A673 (cell line): ENCODE measurements at regions not wholly inside any gene's neighbourhood (a gene's known extent, or its start where the extent isn't known, plus 50 kb on each side); places are given as distances from the start of the nearest gene placed in this dataset.

Experiments
- BruUV-seq: library from RNA; stranded (reverse); fragments of 400-500 nt; replicated peaks from 2 replicates; lab custom pipeline; 2021; lab: Mats Ljungman, UMichigan
- CTCF ChIA-PET: fragments of 300-600 bp; sonication (Branson Sonifier 250); formaldehyde crosslinking; loops from one replicate; lab custom pipeline; 2022; ENCODE audit warnings: antibody characterized with exemption; lab: Charles Lee
- POLR2A ChIA-PET: fragments of 300-600 bp; sonication (Branson Sonifier 250); formaldehyde crosslinking; loops from one replicate; lab custom pipeline; 2022; ENCODE audit warnings: antibody characterized with exemption; ENCODE audit not compliant: low non-redundant PET; lab: Charles Lee
- DNase-seq: peaks from one replicate; pipeline ENCODE4 v3.0.0-alpha.2; 2015; ENCODE audit warnings: low spot score
- H3K27ac ChIP-seq: fragments of 200-600 bp; sonication (generic); 2 replicates; pipeline ENCODE4 v1.5.1; 2016; ENCODE audit warnings: mixed run types, low read depth, mild to moderate bottlenecking, mixed read lengths, antibody characterized with exemption, low read length; ENCODE audit not compliant: poor library complexity, severe bottlenecking
- H3K27me3 ChIP-seq: fragments of 200-600 bp; sonication (generic); replicated peaks from 2 replicates; pipeline ENCODE4 v1.6.1; 2017; ENCODE audit warnings: mixed run types, low read depth, mild to moderate bottlenecking, mixed read lengths, antibody characterized with exemption, low read length; ENCODE audit not compliant: insufficient read depth, poor library complexity
- H3K36me3 ChIP-seq: fragments of 200-600 bp; sonication (generic); 2 replicates; pipeline ENCODE4 v1.6.1; 2016; ENCODE audit warnings: mixed run types, mild to moderate bottlenecking, mixed read lengths, antibody characterized with exemption, low read length; ENCODE audit not compliant: insufficient read depth, poor library complexity, severe bottlenecking
- H3K4me1 ChIP-seq: fragments of 200-600 bp; sonication (generic); 2 replicates; pipeline ENCODE4 v1.6.1; 2017; ENCODE audit warnings: mixed run types, mild to moderate bottlenecking, mixed read lengths, antibody characterized with exemption, low read length; ENCODE audit not compliant: insufficient read depth, poor library complexity, severe bottlenecking
- H3K4me3 ChIP-seq: fragments of 200-600 bp; sonication (generic); 2 replicates; pipeline ENCODE4 v1.5.1; 2016; ENCODE audit warnings: low read depth, mixed run types, mild to moderate bottlenecking, mixed read lengths, low read length; ENCODE audit not compliant: poor library complexity, severe bottlenecking
- H3K9me3 ChIP-seq: fragments of 200-600 bp; sonication (generic); 2 replicates; pipeline ENCODE4 v1.6.1; 2016; ENCODE audit warnings: mixed run types, low read depth, mild to moderate bottlenecking, mixed read lengths, antibody characterized with exemption, low read length; ENCODE audit not compliant: poor library complexity, severe bottlenecking
- CTCF ChIP-seq: fragments of 300-800, 200-600 bp; sonication (generic); conservative IDR thresholded peaks from 2 replicates; pipeline ENCODE4 v1.5.1; 2017; ENCODE audit warnings: low read depth, mild to moderate bottlenecking, antibody characterized with exemption, low read length, moderate library complexity, mixed read lengths
- EZH2 ChIP-seq: fragments of 200-600 bp; sonication (generic); IDR thresholded peaks from 2 replicates; pipeline ENCODE4 v1.6.1; 2017; ENCODE audit warnings: borderline replicate concordance, low read depth, mild to moderate bottlenecking, mixed read lengths, antibody characterized with exemption, low read length; ENCODE audit not compliant: poor library complexity, severe bottlenecking
- intact Hi-C: fragments of 100-400 bp; cut with micrococcal nuclease; formaldehyde crosslinking; loops from one replicate; pipeline ENCODE4 v1.10.0; 2022; ENCODE audit not compliant: unreplicated experiment

DNA sequence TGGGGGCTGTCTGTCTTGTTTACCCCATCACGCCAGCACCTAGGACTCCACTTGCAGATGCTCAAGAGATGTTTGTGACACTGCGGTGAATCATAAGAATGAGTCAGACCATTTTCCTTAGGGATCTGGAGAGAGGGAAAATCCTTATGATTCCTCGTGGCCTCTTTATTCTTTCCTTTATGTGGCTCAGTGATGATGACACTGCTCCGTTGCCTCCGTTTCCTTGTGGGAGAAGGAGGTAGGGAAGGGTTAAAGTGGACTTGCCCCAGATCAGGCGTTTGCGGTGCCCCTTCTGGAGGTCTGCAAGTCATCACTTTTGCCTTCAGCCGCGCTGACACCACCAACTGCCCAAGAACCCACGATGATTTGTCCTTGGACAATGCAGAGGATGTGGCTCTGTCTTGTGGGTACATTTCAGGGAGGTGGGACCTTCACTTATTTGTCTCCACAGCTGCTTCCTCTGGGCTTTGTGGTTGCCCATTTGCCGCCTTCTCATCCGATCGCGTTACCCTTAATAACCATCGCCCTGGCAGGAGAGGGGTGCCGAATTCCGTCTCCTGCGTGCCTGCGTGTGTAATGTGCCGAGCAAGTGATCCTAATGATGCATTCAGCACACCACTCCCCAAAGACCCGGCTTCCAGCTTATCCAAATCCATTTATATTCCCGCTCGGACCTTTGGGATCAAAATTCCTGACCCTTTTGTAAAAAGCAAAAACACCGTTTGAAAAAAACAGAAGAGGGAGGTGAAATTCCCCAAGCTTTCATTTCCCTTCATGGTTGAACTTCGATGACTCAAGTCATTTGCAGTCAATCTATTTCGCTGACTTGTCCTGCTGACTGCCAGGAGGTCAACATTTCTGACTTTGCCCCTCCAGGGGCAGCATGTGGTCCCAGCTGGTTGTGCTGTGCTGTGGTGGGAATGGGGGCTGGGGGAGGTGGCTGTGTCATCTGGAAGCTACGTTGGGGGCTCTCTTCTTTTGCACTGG is 87.2 kb upstream of the IRX3 start:
- intact Hi-C loops: no loop called here
- BruUV-seq: no TSS peak
- no peak overlapping the region for H3K4me3 ChIP-seq

GRCh38 chr16:54370278-54371040 is 83.9 kb upstream of the IRX3 start:
- TF ChIP-seq CTCF: no peak
- TF ChIP-seq EZH2: no peak
- intact Hi-C loops: no loop called here
- Histone ChIP-seq H3K9me3 (no peaks in the 10 kb centered on the region), H3K4me1 (no peaks in the 10 kb centered on the region), H3K36me3 (no peaks in the 10 kb centered on the region), H3K4me3 (no peak overlapping the region), H3K27me3 (no peaks in the 10 kb centered on the region), H3K27ac (no peak overlapping the region)
- no TSS peak for BruUV-seq
- CTCF ChIA-PET: no interaction called here
- POLR2A ChIA-PET: no interaction called here
- DNase-seq: no peak

More for the DNA sequence above, 87.2 kb upstream of the IRX3 start:
- Histone ChIP-seq H3K9me3 (no peaks in the 10 kb centered on the region), H3K4me1 (no peaks in the 10 kb centered on the region), H3K27me3 (no peaks in the 10 kb centered on the region), H3K27ac (no peak overlapping the region), H3K36me3 (no peaks in the 10 kb centered on the region)
- peak; percentile 11 for DNase-seq
- TF ChIP-seq CTCF (no peak), EZH2 (no peak)
- CTCF ChIA-PET: no interaction called here
- POLR2A ChIA-PET: no interaction called here

- no peak overlapping the region for H3K4me3 ChIP-seq
- POLR2A ChIA-PET: no interaction called here
- CTCF ChIA-PET: no interaction called here
- no peaks in the 10 kb centered on the region for H3K9me3 ChIP-seq
- H3K27ac ChIP-seq: no peak overlapping the region
- H3K36me3 ChIP-seq: no peaks in the 10 kb centered on the region
- H3K4me1 ChIP-seq: no peaks in the 10 kb centered on the region
- TF ChIP-seq EZH2: no peak
- TF ChIP-seq CTCF: no peak
- no TSS peak for BruUV-seq
- no peaks in the 10 kb centered on the region for H3K27me3 ChIP-seq
- no peak for DNase-seq
- intact Hi-C loops: no loop called here
Measured at GRCh38 chr16:54369861-54370260, 83.3 kb upstream of the IRX3 start.
